ENCODE measurements at regions not wholly inside any gene's neighbourhood (a gene's known extent, or its start where the extent isn't known, plus 50 kb on each side); places are given as distances from the start of the nearest gene placed in this dataset.
A peak's percentile ranks its signal among the peaks of the same experiment; 100 is the strongest.
"Not testable (repeated sequence)": the region's sequence is repeated elsewhere in the genome, so short reads cannot be mapped to it uniquely, and the experiment has no call there.

DNA sequence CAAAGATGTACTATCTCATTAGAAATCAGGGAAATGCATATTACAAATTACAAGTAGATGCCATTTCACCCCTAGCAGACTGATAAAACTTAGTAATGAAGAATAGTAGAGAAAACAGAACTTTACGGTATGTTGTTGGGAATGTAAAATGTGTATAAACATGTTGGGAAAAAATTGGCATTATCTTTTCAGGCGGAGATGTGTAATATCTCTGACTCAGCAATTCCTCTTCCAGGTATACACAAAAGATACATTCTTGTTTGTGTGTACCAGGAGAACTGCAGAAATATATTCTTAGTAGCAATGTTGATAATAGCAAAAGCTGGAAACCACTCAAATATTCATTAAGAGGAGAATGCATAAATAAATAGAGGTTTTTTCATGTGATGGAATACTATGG is 204.5 kb downstream of the LPIN1 start:
- TF ChIP-seq, protein P1, sequence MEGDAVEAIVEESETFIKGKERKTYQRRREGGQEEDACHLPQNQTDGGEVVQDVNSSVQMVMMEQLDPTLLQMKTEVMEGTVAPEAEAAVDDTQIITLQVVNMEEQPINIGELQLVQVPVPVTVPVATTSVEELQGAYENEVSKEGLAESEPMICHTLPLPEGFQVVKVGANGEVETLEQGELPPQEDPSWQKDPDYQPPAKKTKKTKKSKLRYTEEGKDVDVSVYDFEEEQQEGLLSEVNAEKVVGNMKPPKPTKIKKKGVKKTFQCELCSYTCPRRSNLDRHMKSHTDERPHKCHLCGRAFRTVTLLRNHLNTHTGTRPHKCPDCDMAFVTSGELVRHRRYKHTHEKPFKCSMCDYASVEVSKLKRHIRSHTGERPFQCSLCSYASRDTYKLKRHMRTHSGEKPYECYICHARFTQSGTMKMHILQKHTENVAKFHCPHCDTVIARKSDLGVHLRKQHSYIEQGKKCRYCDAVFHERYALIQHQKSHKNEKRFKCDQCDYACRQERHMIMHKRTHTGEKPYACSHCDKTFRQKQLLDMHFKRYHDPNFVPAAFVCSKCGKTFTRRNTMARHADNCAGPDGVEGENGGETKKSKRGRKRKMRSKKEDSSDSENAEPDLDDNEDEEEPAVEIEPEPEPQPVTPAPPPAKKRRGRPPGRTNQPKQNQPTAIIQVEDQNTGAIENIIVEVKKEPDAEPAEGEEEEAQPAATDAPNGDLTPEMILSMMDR (IDR thresholded peaks at IDR 0.05; ENCODE audit: low read depth, low read length) = no peak
- no peak for DNase-seq (ENCODE audit: low read depth in 2 of 2)
- no peak overlapping the region for H3K4me3 ChIP-seq (replicated peaks in 1 of 2; ENCODE audit: low read depth in 2 of 2, low read length in 2 of 2)

DNA sequence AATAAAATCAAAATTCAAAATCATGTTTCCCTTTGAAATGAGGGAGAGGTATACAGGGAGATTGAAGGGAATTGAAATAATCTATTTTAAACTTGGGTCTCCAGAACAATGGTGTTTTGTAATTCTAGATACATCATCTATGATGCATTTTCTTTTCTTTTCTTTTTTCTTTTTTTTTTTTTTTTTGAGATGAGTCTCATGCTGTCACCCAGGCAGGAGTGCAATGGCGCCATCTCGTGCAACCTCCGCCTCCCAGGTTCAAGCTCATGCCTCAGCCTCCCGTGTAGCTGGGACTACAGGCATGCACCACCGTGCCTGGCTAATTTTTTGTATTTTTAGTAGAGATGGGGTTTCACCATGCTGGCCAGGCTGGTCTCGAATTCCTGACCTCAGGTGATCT is 205.1 kb downstream of the LPIN1 start:
- peak in 1 of 2 donors; percentile 33 for DNase-seq (ENCODE audit: low read depth in 2 of 2)
- not testable (repeated sequence) for H3K4me3 ChIP-seq (replicated peaks in 1 of 2; ENCODE audit: low read depth in 2 of 2, low read length in 2 of 2)

DNA sequence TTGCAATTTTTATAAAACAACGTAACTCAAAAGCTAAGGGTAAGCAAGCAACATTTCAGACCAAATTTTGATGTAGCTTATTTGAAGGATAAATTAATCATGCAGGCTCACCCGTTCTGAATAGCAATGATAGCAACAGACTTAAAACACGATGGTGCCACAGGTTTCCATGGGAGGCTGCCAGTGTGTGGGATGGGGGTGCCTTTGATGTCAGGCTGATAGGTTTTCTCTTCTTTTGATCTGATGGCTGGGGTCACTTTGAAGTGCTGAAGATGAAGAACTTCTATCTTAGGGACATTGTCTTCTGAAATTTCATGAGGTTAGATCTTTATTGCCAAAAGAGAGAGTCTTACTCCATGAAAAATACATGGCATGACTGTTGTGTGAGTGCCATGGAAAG is 206.8 kb downstream of the LPIN1 start:
- DNase-seq (ENCODE audit: low read depth in 2 of 2) = no peak
- TF ChIP-seq, protein P1 (IDR thresholded peaks at IDR 0.05; ENCODE audit: low read depth, low read length) = no peak
- no peak overlapping the region for H3K4me3 ChIP-seq (replicated peaks in 1 of 2; ENCODE audit: low read depth in 2 of 2, low read length in 2 of 2)

DNA sequence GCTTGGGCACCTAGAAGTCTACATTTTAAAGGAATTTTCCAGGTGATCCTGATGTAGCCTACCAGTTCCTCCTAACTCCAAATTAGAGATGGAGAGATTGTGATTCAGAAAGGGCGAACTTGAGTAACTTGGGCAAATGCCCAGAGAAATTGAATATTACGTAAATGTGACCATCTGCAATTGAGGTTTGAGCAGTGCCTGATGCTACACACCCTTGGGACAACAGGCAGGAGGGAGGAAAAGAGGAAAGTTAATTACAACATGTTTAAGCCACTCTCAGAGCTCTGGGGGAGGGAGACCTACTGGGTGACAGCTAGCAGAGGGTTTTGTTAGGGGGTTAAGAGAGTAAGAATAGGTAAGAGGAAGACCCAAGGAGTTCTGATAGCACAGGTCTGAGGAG is 208.9 kb downstream of the LPIN1 start:
- peak in 1 of 2 donors; percentile 61 for DNase-seq (ENCODE audit: low read depth in 2 of 2)
- no peak overlapping the region for H3K4me3 ChIP-seq (replicated peaks in 1 of 2; ENCODE audit: low read depth in 2 of 2, low read length in 2 of 2)
- TF ChIP-seq, protein P1 (IDR thresholded peaks at IDR 0.05; ENCODE audit: low read depth, low read length) = no peak

DNA sequence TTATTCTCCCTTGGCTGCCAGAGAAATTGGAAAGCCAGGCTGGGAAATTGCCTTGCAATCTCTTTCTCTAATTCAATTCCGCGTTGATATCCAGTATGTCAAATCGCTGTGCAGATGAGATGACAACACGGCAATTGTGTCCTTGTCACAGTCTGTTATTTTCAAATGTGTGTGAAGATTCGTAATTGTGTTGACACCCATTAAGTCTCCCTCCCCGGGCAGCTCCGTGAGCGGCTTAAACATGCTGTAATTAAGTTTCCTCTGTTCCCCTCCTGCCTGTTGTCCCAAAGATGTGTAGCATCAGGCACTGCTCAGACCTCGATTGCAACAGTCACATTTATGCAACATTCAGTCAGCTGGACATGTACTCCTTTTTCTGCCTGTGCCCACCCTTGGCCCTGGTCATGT is 209.5 kb downstream of the LPIN1 start:
- no peak for DNase-seq (ENCODE audit: low read depth in 2 of 2)
- no peak overlapping the region for H3K4me3 ChIP-seq (replicated peaks in 1 of 2; ENCODE audit: low read depth in 2 of 2, low read length in 2 of 2)
- TF ChIP-seq, protein P1 (IDR thresholded peaks at IDR 0.05; ENCODE audit: low read depth, low read length) = no peak

DNA sequence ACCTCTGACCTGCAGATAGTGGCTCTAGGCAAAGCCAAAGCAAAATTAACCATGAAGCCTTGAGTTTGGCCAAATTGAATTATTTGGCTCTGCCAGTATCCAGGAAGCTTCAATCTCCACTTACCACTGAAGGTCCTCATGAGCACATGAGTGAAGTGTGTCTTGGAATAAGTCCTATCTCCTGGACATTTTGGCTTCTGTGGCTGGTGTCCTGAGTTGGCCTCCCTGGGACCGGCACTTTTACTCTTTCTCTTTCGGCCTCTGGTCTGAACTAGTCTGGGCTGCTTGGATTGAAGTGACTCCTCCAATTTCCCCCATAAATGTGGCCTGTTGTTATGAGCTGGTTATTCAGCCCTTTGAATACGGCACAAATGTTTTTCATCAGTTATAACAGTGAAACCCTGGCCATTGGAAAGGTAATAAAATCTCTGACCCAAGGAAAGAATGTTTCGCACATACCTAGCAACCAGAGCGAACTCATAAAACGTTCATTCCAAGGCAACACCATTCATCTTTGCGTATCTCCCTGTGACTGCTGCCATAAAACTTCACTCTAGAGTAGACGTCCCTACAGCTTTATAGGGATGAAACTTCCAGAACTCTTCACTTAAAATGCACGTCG is 216.4 kb downstream of the LPIN1 start:
- no peak for DNase-seq (ENCODE audit: low read depth in 2 of 2)
- no peak overlapping the region for H3K4me3 ChIP-seq (replicated peaks in 1 of 2; ENCODE audit: low read depth in 2 of 2, low read length in 2 of 2)
- TF ChIP-seq, protein P1 (IDR thresholded peaks at IDR 0.05; ENCODE audit: low read depth, low read length) = no peak

DNA sequence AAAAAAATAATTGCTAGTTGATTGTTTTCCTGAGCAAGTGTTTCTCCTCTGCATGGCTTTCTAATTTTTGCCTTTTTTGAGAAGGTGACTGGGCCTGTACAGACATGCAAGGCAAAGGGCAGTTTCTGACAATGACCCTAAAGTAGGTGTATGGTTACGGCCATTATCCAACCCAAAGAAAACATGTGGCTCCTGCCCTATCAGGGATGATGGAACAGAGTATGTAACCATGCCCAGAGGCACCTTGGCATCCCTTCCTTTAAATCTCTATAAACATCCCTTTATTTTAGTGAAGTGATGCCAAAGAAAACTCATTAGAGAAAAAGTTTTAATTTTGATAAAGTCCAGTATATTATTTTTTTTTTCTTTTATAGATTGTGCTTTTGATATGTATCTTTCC is 217.5 kb downstream of the LPIN1 start:
- TF ChIP-seq, protein P1 (IDR thresholded peaks at IDR 0.05; ENCODE audit: low read depth, low read length) = no peak
- no peak overlapping the region for H3K4me3 ChIP-seq (replicated peaks in 1 of 2; ENCODE audit: low read depth in 2 of 2, low read length in 2 of 2)

More for the DNA sequence above, 217.5 kb downstream of the LPIN1 start:
- no peak for DNase-seq (ENCODE audit: low read depth in 2 of 2)

Measured in cardiac fibroblast (primary cell).